ENCODE measurements at regions not wholly inside any gene's neighbourhood (a gene's known extent, or its start where the extent isn't known, plus 50 kb on each side); places are given as distances from the start of the nearest gene placed in this dataset.

- TF ChIP-seq CTCF (IDR thresholded peaks at IDR 0.05; ENCODE audit: low read length), result no peak
- TF ChIP-seq EZH2phosphoT487 (IDR thresholded peaks at IDR 0.05; ENCODE audit: low read length), result no peak
- no peak for TF ChIP-seq EZH2 (optimal IDR thresholded peaks at IDR 0.05; ENCODE audit: low read depth, low read length)
Observed at GRCh38 chr9:78856144-78856543, 559.2 kb downstream of the PSAT1 start.
